Breast epithelium (tissue), 4 donors: ENCODE measurements at regions not wholly inside any gene's neighbourhood (a gene's known extent, or its start where the extent isn't known, plus 50 kb on each side); places are given as distances from the start of the nearest gene placed in this dataset.
A peak's percentile ranks its signal among the peaks of the same experiment; 100 is the strongest.

Source experiments
- DNase-seq, 2 donors: peaks; one replicate each; pipeline ENCODE4 v3.0.0-alpha.2; 2019; ENCODE audit warnings: low spot score in 2 of 2
- H3K27ac ChIP-seq, 2 donors: fragments of 200-600 bp; sonication (generic) in 1 of 2; one replicate each; pipeline ENCODE4 v1.5.1; 2016 to 2019; ENCODE audit warnings: mild to moderate bottlenecking in 1 of 2
- H3K27me3 ChIP-seq, 2 donors: fragments of 200-600 bp; sonication (generic) in 1 of 2; one replicate each; pipeline versions ENCODE4 v1.5.1 to v1.6.0; 2017 to 2019; ENCODE audit warnings: control low read depth in 1 of 2, mild to moderate bottlenecking in 1 of 2
- H3K36me3 ChIP-seq: fragments of 200-600 bp; one replicate; pipeline ENCODE4 v1.5.1; 2019
- H3K4me1 ChIP-seq, 2 donors: fragments of 200-600 bp; sonication (generic); one replicate each; pipeline ENCODE4 v1.5.1; 2016 to 2019; ENCODE audit warnings: control low read depth in 1 of 2
- H3K4me3 ChIP-seq, 3 donors: fragments of 200-600 bp; sonication (generic); 1 replicate in 2 of 3; 2 replicates in 1 of 3; pipeline ENCODE4 v1.5.1; 2016 to 2019; ENCODE audit warnings: mild to moderate bottlenecking in 3 of 3, moderate library complexity in 2 of 3
- H3K9me3 ChIP-seq, 2 donors: fragments of 200-600 bp; sonication (generic) in 1 of 2; one replicate each; pipeline ENCODE4 v1.5.1; 2016 to 2019; ENCODE audit warnings: control low read depth in 1 of 2
- CTCF ChIP-seq, 3 donors: fragments of 450-650 bp; IDR thresholded peaks; one replicate each; pipeline ENCODE4 v1.5.1; 2016 to 2017; ENCODE audit warnings: antibody characterized with exemption in 3 of 3, mild to moderate bottlenecking in 3 of 3, moderate library complexity in 3 of 3
- POLR2A ChIP-seq: fragments of 450-650 bp; IDR thresholded peaks from one replicate; pipeline ENCODE4 v1.6.1; 2016; ENCODE audit warnings: antibody characterized with exemption, mild to moderate bottlenecking, moderate library complexity
- POLR2AphosphoS5 ChIP-seq, 3 donors: sonication (generic); formaldehyde crosslinking; IDR thresholded peaks; one replicate each; pipeline ENCODE4 v1.6.1; 2017; ENCODE audit warnings: antibody characterized with exemption in 3 of 3
- intact Hi-C: fragments of 100-400 bp; cut with DNase I; formaldehyde crosslinking; loops from one replicate; pipeline ENCODE4 v1.15.1; 2023; ENCODE audit warnings: low total_unique reads

GRCh38 chr2:128420776-128421175 is 102.1 kb upstream of the HS6ST1 start:
- no peak for DNase-seq

DNA sequence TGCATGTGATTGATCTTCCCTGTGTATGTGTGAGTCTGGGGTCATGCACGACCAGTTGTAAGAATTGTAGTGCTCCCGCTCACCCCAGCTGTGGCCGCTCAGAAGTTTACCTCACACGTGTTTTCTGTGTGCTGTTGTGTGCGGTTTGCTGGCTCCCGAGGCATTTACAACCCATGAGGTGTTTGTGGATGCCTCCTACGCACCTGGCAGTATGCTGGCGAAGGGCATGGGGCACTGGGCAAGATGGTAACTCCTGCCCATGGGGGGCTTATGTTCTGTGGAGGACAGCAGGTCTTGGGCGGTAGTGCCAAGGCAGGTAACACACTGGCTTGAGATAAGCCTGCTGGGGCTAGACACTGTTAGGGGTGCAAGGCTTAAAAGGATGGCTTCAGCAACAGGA is 102.6 kb upstream of the HS6ST1 start:
- intact Hi-C loops, result no loop called here
- peaks cover 0 to 12% of the 10 kb centered on the region in 2 donors for H3K9me3 ChIP-seq
- no peak for DNase-seq
- no peaks in the 10 kb centered on the region for H3K4me1 ChIP-seq
- H3K4me3 ChIP-seq, result no peak overlapping the region
- H3K36me3 ChIP-seq, result no peaks in the 10 kb centered on the region
- TF ChIP-seq POLR2AphosphoS5 (IDR thresholded peaks at IDR 0.05) (no peak), POLR2A (no peak), CTCF (IDR thresholded peaks at IDR 0.05) (no peak)
- no peaks in the 10 kb centered on the region for H3K27me3 ChIP-seq
- H3K27ac ChIP-seq, result no peak overlapping the region

More at GRCh38 chr2:128420776-128421175, 102.1 kb upstream of the HS6ST1 start:
- Histone ChIP-seq H3K4me1 (no peaks in the 10 kb centered on the region), H3K4me3 (no peak overlapping the region), H3K9me3 (peaks cover 2 to 12% of the 10 kb centered on the region in 2 donors), H3K27ac (peak overlapping the region in 1 of 2 donors; percentile 23), H3K27me3 (no peaks in the 10 kb centered on the region), H3K36me3 (no peaks in the 10 kb centered on the region)
- TF ChIP-seq POLR2A (no peak), POLR2AphosphoS5 (IDR thresholded peaks at IDR 0.05) (no peak), CTCF (IDR thresholded peaks at IDR 0.05) (no peak)
- intact Hi-C loops, result no loop called here

- Histone ChIP-seq H3K27ac (peak overlapping the region; percentile 35 to 71), H3K36me3 (no peaks in the 10 kb centered on the region), H3K4me3 (no peak overlapping the region), H3K27me3 (no peaks in the 10 kb centered on the region), H3K4me1 (no peaks in the 10 kb centered on the region), H3K9me3 (peaks cover 0 to 12% of the 10 kb centered on the region in 2 donors)
- TF ChIP-seq POLR2AphosphoS5 (IDR thresholded peaks at IDR 0.05) (no peak), POLR2A (no peak), CTCF (IDR thresholded peaks at IDR 0.05) (no peak)
- no peak for DNase-seq
- intact Hi-C loops, result no loop called here
Observed at GRCh38 chr2:128421861-128422311, 103.2 kb upstream of the HS6ST1 start.

GRCh38 chr2:128422571-128422970 is 103.9 kb upstream of the HS6ST1 start:
- no peak overlapping the region for H3K4me3 ChIP-seq
- peaks cover 0 to 12% of the 10 kb centered on the region in 2 donors for H3K9me3 ChIP-seq
- no peaks in the 10 kb centered on the region for H3K36me3 ChIP-seq
- TF ChIP-seq POLR2AphosphoS5 (IDR thresholded peaks at IDR 0.05) (no peak), CTCF (IDR thresholded peaks at IDR 0.05) (no peak), POLR2A (no peak)
- no peaks in the 10 kb centered on the region for H3K4me1 ChIP-seq
- peak overlapping the region; percentile 35 to 71 for H3K27ac ChIP-seq
- no peaks in the 10 kb centered on the region for H3K27me3 ChIP-seq
- peak in 1 of 2 donors; percentile 34 for DNase-seq
- intact Hi-C loops, result no loop called here

DNA sequence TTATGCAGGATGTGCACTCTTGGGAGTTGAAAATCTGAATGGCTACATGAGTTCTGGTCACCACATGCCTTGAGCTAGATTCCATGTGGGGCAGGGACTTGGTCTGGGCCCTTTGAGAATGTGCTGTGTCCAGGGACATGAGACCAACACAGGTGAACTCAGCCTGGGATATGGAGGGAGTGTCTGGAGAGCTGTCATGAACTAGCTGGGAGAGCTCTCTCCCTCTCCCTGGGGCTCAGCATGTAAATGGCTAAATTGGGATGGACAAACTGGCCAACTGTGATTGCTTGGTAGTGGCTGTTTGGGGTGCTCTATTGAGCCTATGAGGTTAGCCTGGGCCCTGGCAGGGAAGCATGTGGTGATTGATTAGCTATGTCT is 105.1 kb upstream of the HS6ST1 start:
- intact Hi-C loops, result no loop called here

More for the DNA sequence above, 105.1 kb upstream of the HS6ST1 start:
- H3K36me3 ChIP-seq, result no peaks in the 10 kb centered on the region
- H3K9me3 ChIP-seq, result peaks cover 0 to 12% of the 10 kb centered on the region in 2 donors
- H3K4me3 ChIP-seq, result no peak overlapping the region
- H3K27me3 ChIP-seq, result no peaks in the 10 kb centered on the region
- H3K4me1 ChIP-seq, result no peaks in the 10 kb centered on the region
- peak in 1 of 2 donors; percentile 6 for DNase-seq
- H3K27ac ChIP-seq, result no peak overlapping the region
- TF ChIP-seq CTCF (IDR thresholded peaks at IDR 0.05), result no peak
- TF ChIP-seq POLR2AphosphoS5 (IDR thresholded peaks at IDR 0.05), result no peak
- no peak for TF ChIP-seq POLR2A
